ENCODE measurements at regions not wholly inside any gene's neighbourhood (a gene's known extent, or its start where the extent isn't known, plus 50 kb on each side); places are given as distances from the start of the nearest gene placed in this dataset.
"Not testable (repeated sequence)": the region's sequence is repeated elsewhere in the genome, so short reads cannot be mapped to it uniquely, and the experiment has no call there.

GRCh38 chr2:220586980-220587530 lies 959.6 kb downstream of the SLC4A3 start:
- H3K27me3 ChIP-seq (ENCODE audit: control insufficient read depth, insufficient read depth, low read length), result no peaks in the 10 kb centered on the region
- H3K4me3 ChIP-seq (ENCODE audit: low read length), result no peak overlapping the region
- DNase-seq (ENCODE audit: low read depth, low spot score), result no peak
- no peak overlapping the region for H3K27ac ChIP-seq (ENCODE audit: low read length)
- H3K4me1 ChIP-seq (ENCODE audit: control insufficient read depth, insufficient read depth, low read length), result no peaks in the 10 kb centered on the region
- no CpG with 5 or more reads among the region's 5 CpGs for WGBS (ENCODE audit: insufficient coverage, insufficient read length)
- H3K9me3 ChIP-seq (ENCODE audit: control insufficient read depth, insufficient read depth, low read length), result no peaks in the 10 kb centered on the region
- no peaks in the 10 kb centered on the region for H3K36me3 ChIP-seq (ENCODE audit: control insufficient read depth, insufficient read depth, low read length)

GRCh38 chr2:220588148-220588547 lies 960.7 kb downstream of the SLC4A3 start:
- no peaks in the 10 kb centered on the region for H3K4me1 ChIP-seq (ENCODE audit: control insufficient read depth, insufficient read depth, low read length)
- no peak overlapping the region for H3K4me3 ChIP-seq (ENCODE audit: low read length)
- no peak overlapping the region for H3K27ac ChIP-seq (ENCODE audit: low read length)
- no peaks in the 10 kb centered on the region for H3K9me3 ChIP-seq (ENCODE audit: control insufficient read depth, insufficient read depth, low read length)
- WGBS (ENCODE audit: insufficient coverage, insufficient read length), result no CpG with 5 or more reads among the region's 5 CpGs
- no peak for DNase-seq (ENCODE audit: low read depth, low spot score)
- no peaks in the 10 kb centered on the region for H3K27me3 ChIP-seq (ENCODE audit: control insufficient read depth, insufficient read depth, low read length)
- no peaks in the 10 kb centered on the region for H3K36me3 ChIP-seq (ENCODE audit: control insufficient read depth, insufficient read depth, low read length)

GRCh38 chr2:220590476-220590875 lies 963.0 kb downstream of the SLC4A3 start:
- H3K9me3 ChIP-seq (ENCODE audit: control insufficient read depth, insufficient read depth, low read length), result no peaks in the 10 kb centered on the region
- no peak overlapping the region for H3K4me3 ChIP-seq (ENCODE audit: low read length)
- no peak for DNase-seq (ENCODE audit: low read depth, low spot score)
- no peaks in the 10 kb centered on the region for H3K36me3 ChIP-seq (ENCODE audit: control insufficient read depth, insufficient read depth, low read length)
- no peaks in the 10 kb centered on the region for H3K4me1 ChIP-seq (ENCODE audit: control insufficient read depth, insufficient read depth, low read length)
- H3K27ac ChIP-seq (ENCODE audit: low read length), result no peak overlapping the region
- no peaks in the 10 kb centered on the region for H3K27me3 ChIP-seq (ENCODE audit: control insufficient read depth, insufficient read depth, low read length)
- WGBS (ENCODE audit: insufficient coverage, insufficient read length), result no CpG with 5 or more reads among the region's 1 CpG

- DNase-seq (ENCODE audit: low read depth, low spot score), result no peak
- H3K9me3 ChIP-seq (ENCODE audit: control insufficient read depth, insufficient read depth, low read length), result no peaks in the 10 kb centered on the region
- no CpG with 5 or more reads among the region's 1 CpG for WGBS (ENCODE audit: insufficient coverage, insufficient read length)
- H3K4me3 ChIP-seq (ENCODE audit: low read length), result no peak overlapping the region
- H3K27me3 ChIP-seq (ENCODE audit: control insufficient read depth, insufficient read depth, low read length), result no peaks in the 10 kb centered on the region
- H3K27ac ChIP-seq (ENCODE audit: low read length), result no peak overlapping the region
- no peaks in the 10 kb centered on the region for H3K36me3 ChIP-seq (ENCODE audit: control insufficient read depth, insufficient read depth, low read length)
- no peaks in the 10 kb centered on the region for H3K4me1 ChIP-seq (ENCODE audit: control insufficient read depth, insufficient read depth, low read length)
Observed at GRCh38 chr2:220593526-220593925, 966.1 kb downstream of the SLC4A3 start.

GRCh38 chr2:220601674-220602073 lies 970.4 kb downstream of the EPHA4 start:
- DNase-seq (ENCODE audit: low read depth, low spot score), result no peak
- Histone ChIP-seq H3K4me1 (ENCODE audit: control insufficient read depth, insufficient read depth, low read length) (no peaks in the 10 kb centered on the region), H3K27ac (ENCODE audit: low read length) (no peak overlapping the region), H3K4me3 (ENCODE audit: low read length) (no peak overlapping the region), H3K36me3 (ENCODE audit: control insufficient read depth, insufficient read depth, low read length) (no peaks in the 10 kb centered on the region), H3K9me3 (ENCODE audit: control insufficient read depth, insufficient read depth, low read length) (no peaks in the 10 kb centered on the region), H3K27me3 (ENCODE audit: control insufficient read depth, insufficient read depth, low read length) (no peaks in the 10 kb centered on the region)
- WGBS (ENCODE audit: insufficient coverage, insufficient read length), result no CpG with 5 or more reads among the region's 3 CpGs

- no CpG with 5 or more reads among the region's 8 CpGs for WGBS (ENCODE audit: insufficient coverage, insufficient read length)
- not testable (repeated sequence) for H3K4me3 ChIP-seq (ENCODE audit: low read length); H3K9me3 ChIP-seq (ENCODE audit: control insufficient read depth, insufficient read depth, low read length); H3K36me3 ChIP-seq (ENCODE audit: control insufficient read depth, insufficient read depth, low read length); H3K27ac ChIP-seq (ENCODE audit: low read length); H3K4me1 ChIP-seq (ENCODE audit: control insufficient read depth, insufficient read depth, low read length); DNase-seq (ENCODE audit: low read depth, low spot score); H3K27me3 ChIP-seq (ENCODE audit: control insufficient read depth, insufficient read depth, low read length)
Observed at GRCh38 chr2:220613004-220613403, 959.1 kb downstream of the EPHA4 start.

DNA sequence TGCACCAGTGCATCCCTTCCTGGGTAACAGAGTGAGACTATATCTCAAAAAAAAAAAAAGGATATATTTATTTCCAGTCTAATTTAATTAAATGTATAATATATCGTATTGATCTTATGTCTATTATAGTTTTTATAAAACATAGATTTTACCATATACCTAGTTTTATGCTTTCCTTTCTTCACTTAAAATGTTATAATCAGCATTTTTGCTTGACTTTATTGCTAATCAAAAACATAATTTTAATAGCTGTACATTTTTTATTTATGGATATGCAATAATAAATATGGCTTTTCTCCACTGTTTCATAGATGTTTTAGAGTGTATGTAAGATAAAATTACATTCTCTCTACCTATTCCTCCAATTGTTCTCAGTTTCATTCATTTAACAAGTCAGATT lies 958.0 kb downstream of the EPHA4 start:
- DNase-seq (ENCODE audit: low read depth, low spot score), result no peak
- Histone ChIP-seq H3K27ac (ENCODE audit: low read length) (no peak overlapping the region), H3K4me3 (ENCODE audit: low read length) (no peak overlapping the region), H3K9me3 (ENCODE audit: control insufficient read depth, insufficient read depth, low read length) (no peaks in the 10 kb centered on the region), H3K4me1 (ENCODE audit: control insufficient read depth, insufficient read depth, low read length) (no peaks in the 10 kb centered on the region), H3K36me3 (ENCODE audit: control insufficient read depth, insufficient read depth, low read length) (no peaks in the 10 kb centered on the region), H3K27me3 (ENCODE audit: control insufficient read depth, insufficient read depth, low read length) (no peaks in the 10 kb centered on the region)
- no CpG with 5 or more reads among the region's 1 CpG for WGBS (ENCODE audit: insufficient coverage, insufficient read length)

DNA sequence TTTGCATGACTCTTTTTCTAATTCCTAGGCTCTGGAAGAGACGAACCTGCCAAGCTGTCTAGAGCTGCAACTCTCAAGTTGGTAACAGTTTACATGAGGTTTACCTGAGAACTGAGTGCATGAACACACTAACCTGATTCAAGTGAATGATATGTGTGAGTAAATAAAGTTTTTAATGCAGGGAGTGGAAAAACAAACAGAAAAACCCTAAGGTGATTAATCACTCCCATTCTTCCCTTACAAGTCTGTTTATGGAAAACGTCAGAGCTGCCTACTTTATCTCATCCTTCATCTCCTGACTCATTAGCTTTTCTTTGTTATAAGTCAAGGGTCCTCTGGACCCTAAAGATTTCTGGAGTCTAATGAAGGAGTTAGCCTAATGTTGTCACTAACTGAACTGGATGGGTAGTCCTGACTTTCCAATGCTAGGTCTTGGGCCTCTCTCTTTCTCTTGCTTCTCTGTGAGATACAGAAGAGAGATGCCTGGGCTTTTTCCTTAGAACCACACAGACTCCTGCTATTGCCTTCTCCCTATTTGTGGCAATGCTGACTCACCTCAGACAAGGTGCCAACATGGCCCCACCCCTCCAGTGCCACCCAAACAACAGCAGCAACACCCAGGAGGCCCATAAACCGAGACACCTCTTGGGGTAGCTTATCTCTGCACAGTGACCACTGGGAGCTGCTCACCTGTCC lies 952.4 kb downstream of the EPHA4 start:
- Histone ChIP-seq H3K27me3 (ENCODE audit: control insufficient read depth, insufficient read depth, low read length) (no peaks in the 10 kb centered on the region), H3K9me3 (ENCODE audit: control insufficient read depth, insufficient read depth, low read length) (no peaks in the 10 kb centered on the region), H3K4me3 (ENCODE audit: low read length) (no peak overlapping the region), H3K27ac (ENCODE audit: low read length) (no peak overlapping the region), H3K36me3 (ENCODE audit: control insufficient read depth, insufficient read depth, low read length) (no peaks in the 10 kb centered on the region), H3K4me1 (ENCODE audit: control insufficient read depth, insufficient read depth, low read length) (no peaks in the 10 kb centered on the region)
- no peak for DNase-seq (ENCODE audit: low read depth, low spot score)
- no CpG with 5 or more reads among the region's 3 CpGs for WGBS (ENCODE audit: insufficient coverage, insufficient read length)

DNA sequence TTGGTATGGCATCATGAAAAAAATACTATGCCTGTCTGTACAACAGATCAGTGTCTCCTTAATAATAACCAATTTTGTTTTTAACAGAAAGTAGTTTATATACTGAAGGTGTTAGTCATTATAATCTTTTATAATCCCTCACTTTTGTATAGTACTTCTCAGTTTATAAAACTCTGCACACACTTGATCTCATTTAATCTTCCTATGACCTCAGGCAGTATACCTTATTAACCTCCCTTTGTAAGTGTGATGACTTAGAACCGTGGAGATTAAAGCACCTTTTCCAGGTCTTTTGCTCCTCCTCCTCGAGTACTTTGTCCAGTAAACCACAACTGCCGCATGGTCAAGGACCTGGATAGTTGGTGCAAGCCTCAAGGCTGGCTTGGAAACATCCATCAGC lies 945.5 kb downstream of the EPHA4 start:
- Histone ChIP-seq H3K4me1 (ENCODE audit: control insufficient read depth, insufficient read depth, low read length) (no peaks in the 10 kb centered on the region), H3K4me3 (ENCODE audit: low read length) (no peak overlapping the region), H3K27ac (ENCODE audit: low read length) (no peak overlapping the region), H3K27me3 (ENCODE audit: control insufficient read depth, insufficient read depth, low read length) (no peaks in the 10 kb centered on the region), H3K36me3 (ENCODE audit: control insufficient read depth, insufficient read depth, low read length) (no peaks in the 10 kb centered on the region), H3K9me3 (ENCODE audit: control insufficient read depth, insufficient read depth, low read length) (no peaks in the 10 kb centered on the region)
- DNase-seq (ENCODE audit: low read depth, low spot score), result no peak
- no CpG with 5 or more reads among the region's 3 CpGs for WGBS (ENCODE audit: insufficient coverage, insufficient read length)

- H3K4me3 ChIP-seq (ENCODE audit: low read length), result no peak overlapping the region
- no peaks in the 10 kb centered on the region for H3K36me3 ChIP-seq (ENCODE audit: control insufficient read depth, insufficient read depth, low read length)
- no peak overlapping the region for H3K27ac ChIP-seq (ENCODE audit: low read length)
- no peaks in the 10 kb centered on the region for H3K9me3 ChIP-seq (ENCODE audit: control insufficient read depth, insufficient read depth, low read length)
- no peaks in the 10 kb centered on the region for H3K4me1 ChIP-seq (ENCODE audit: control insufficient read depth, insufficient read depth, low read length)
- DNase-seq (ENCODE audit: low read depth, low spot score), result no peak
- no peaks in the 10 kb centered on the region for H3K27me3 ChIP-seq (ENCODE audit: control insufficient read depth, insufficient read depth, low read length)
Observed at GRCh38 chr2:220628252-220628651, 943.9 kb downstream of the EPHA4 start.

DNA sequence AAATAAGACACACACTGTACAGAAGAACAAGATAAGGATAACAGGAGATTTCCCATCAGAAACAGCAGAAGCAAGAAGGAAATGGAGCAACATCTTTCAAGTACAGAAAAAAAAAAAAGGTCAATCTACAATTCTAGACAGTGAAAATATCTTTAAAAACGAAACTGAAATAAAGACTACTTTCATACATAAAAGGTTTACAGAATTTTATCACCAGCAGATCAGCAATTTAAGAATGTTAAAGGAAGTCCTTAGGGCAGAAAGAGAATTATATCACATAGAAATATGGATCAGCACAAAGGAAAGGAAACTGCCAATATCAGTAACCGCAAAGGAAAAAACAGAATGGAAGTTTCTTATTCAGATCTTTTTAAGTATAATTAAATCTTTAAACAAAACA lies 931.0 kb downstream of the EPHA4 start:
- Histone ChIP-seq H3K4me1 (ENCODE audit: control insufficient read depth, insufficient read depth, low read length) (no peaks in the 10 kb centered on the region), H3K9me3 (ENCODE audit: control insufficient read depth, insufficient read depth, low read length) (no peaks in the 10 kb centered on the region), H3K36me3 (ENCODE audit: control insufficient read depth, insufficient read depth, low read length) (no peaks in the 10 kb centered on the region), H3K27ac (ENCODE audit: low read length) (no peak overlapping the region), H3K27me3 (ENCODE audit: control insufficient read depth, insufficient read depth, low read length) (no peaks in the 10 kb centered on the region), H3K4me3 (ENCODE audit: low read length) (no peak overlapping the region)
- no peak for DNase-seq (ENCODE audit: low read depth, low spot score)
- no CpG with 5 or more reads among the region's 2 CpGs for WGBS (ENCODE audit: insufficient coverage, insufficient read length)
